ENCODE measurements at regions not wholly inside any gene's neighbourhood (a gene's known extent, or its start where the extent isn't known, plus 50 kb on each side); places are given as distances from the start of the nearest gene placed in this dataset.

- TF ChIP-seq CEBPB (tag; IDR thresholded peaks at IDR 0.05) (no peak), ZNF561 (CRISPR knock-in tag; conservative IDR thresholded peaks at IDR 0.05) (no peak), E2F1 (CRISPR knock-in tag; IDR thresholded peaks at IDR 0.05) (no peak)
Measured at GRCh38 chr5:127233590-127233989, 57.0 kb upstream of the MEGF10 start.
